ENCODE measurements at regions not wholly inside any gene's neighbourhood (a gene's known extent, or its start where the extent isn't known, plus 50 kb on each side); places are given as distances from the start of the nearest gene placed in this dataset.

DNA sequence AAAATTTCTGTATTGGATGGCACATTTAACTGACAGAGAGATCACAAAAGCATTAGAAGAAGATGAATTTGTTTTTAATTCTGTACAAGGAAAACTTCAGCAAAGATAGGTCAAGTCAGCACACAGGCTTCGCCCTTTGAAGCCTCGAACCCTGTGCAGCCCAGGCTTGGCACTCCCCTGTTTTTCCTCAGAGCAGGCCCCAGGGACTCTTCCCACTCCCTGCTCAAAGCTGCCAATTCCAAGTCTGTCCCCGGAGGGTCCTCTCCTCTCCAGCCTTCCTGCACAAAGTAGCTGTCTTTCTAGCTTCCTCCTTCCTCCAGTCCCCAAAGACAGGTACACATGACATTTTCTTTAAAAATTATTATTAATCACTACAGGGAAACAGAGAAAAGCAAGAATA is 466.3 kb downstream of the PPARGC1A start:
- TF ChIP-seq, protein P1, sequence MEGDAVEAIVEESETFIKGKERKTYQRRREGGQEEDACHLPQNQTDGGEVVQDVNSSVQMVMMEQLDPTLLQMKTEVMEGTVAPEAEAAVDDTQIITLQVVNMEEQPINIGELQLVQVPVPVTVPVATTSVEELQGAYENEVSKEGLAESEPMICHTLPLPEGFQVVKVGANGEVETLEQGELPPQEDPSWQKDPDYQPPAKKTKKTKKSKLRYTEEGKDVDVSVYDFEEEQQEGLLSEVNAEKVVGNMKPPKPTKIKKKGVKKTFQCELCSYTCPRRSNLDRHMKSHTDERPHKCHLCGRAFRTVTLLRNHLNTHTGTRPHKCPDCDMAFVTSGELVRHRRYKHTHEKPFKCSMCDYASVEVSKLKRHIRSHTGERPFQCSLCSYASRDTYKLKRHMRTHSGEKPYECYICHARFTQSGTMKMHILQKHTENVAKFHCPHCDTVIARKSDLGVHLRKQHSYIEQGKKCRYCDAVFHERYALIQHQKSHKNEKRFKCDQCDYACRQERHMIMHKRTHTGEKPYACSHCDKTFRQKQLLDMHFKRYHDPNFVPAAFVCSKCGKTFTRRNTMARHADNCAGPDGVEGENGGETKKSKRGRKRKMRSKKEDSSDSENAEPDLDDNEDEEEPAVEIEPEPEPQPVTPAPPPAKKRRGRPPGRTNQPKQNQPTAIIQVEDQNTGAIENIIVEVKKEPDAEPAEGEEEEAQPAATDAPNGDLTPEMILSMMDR (IDR thresholded peaks at IDR 0.05; ENCODE audit: low read depth, low read length, poor library complexity, severe bottlenecking), result no peak
- no peak for TF ChIP-seq EZH2phosphoT487 (IDR thresholded peaks at IDR 0.05; ENCODE audit: borderline replicate concordance, low read length)
